ENCODE measurements at regions not wholly inside any gene's neighbourhood (a gene's known extent, or its start where the extent isn't known, plus 50 kb on each side); places are given as distances from the start of the nearest gene placed in this dataset.

DNA sequence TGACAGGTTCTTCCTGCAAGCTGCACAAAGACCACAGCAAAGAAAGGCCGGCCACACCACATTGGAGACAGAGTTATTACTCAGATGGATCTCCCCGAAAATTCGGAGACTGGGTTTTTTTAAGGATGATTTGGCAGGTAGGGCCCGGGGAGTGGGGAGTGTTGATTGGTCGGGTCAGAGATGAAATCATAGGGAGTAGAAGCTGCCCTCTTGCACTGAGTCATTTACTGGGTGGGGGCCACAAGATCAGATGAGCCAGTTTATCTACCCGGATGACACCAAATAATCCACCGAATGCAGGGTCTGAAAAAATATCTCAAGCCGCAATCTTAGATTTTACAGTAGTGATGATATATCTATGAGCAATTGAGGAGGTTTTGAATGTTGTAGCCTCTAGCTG, 401.8 kb upstream of the FAT3 start:
- TF ChIP-seq, protein P1, sequence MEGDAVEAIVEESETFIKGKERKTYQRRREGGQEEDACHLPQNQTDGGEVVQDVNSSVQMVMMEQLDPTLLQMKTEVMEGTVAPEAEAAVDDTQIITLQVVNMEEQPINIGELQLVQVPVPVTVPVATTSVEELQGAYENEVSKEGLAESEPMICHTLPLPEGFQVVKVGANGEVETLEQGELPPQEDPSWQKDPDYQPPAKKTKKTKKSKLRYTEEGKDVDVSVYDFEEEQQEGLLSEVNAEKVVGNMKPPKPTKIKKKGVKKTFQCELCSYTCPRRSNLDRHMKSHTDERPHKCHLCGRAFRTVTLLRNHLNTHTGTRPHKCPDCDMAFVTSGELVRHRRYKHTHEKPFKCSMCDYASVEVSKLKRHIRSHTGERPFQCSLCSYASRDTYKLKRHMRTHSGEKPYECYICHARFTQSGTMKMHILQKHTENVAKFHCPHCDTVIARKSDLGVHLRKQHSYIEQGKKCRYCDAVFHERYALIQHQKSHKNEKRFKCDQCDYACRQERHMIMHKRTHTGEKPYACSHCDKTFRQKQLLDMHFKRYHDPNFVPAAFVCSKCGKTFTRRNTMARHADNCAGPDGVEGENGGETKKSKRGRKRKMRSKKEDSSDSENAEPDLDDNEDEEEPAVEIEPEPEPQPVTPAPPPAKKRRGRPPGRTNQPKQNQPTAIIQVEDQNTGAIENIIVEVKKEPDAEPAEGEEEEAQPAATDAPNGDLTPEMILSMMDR (IDR thresholded peaks at IDR 0.05; ENCODE audit: low read length): no peak
- no peak for TF ChIP-seq EZH2phosphoT487 (IDR thresholded peaks at IDR 0.05; ENCODE audit: low read length)
